ENCODE measurements at regions not wholly inside any gene's neighbourhood (a gene's known extent, or its start where the extent isn't known, plus 50 kb on each side); places are given as distances from the start of the nearest gene placed in this dataset.

DNA sequence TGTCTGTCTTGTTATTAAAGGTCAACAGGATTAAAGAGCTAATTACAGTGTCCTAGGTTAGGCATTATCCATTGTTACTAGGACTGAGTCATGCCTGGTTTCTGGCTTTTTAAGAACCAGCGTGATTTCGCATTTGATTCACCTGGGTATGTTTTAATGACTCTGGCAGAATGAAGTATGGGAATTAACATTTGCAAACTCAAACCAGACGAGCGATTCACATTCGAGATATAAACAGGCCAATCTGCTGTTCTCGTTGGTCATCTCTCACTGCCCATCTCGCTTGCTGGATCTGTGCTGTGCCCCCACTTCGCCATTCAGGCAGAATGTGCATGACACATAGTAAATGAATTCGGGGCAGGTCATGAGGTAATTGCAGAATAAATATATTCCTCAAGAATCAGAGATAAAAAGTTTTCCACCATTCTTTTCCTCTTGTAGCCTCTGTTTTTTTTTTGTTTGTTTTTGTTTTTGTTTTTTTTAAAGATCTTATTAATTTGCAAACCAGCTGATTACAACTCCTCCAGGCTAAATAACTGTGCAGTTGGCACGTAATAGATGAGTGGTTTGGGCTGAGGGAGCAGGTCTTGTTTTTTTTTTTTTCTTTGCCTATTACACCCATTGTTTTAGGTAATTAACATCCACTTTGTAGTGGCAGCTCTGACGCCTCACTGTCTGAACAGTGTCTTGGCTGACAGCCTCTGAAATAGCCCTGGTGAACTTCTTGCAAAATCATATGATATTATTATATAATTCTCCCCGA lies 313.5 kb upstream of the MSX2 start:
- no peak overlapping the region for H3K4me3 ChIP-seq (ENCODE audit: low read depth, low read length)
- peaks cover 80% of the 10 kb centered on the region for H3K27me3 ChIP-seq (ENCODE audit: insufficient read depth, low read depth, severe bottlenecking)
- no peak overlapping the region for H3K27ac ChIP-seq
- no peak for DNase-seq
- H3K9me3 ChIP-seq (ENCODE audit: severe bottlenecking): no peaks in the 10 kb centered on the region
- TF ChIP-seq, protein P1, sequence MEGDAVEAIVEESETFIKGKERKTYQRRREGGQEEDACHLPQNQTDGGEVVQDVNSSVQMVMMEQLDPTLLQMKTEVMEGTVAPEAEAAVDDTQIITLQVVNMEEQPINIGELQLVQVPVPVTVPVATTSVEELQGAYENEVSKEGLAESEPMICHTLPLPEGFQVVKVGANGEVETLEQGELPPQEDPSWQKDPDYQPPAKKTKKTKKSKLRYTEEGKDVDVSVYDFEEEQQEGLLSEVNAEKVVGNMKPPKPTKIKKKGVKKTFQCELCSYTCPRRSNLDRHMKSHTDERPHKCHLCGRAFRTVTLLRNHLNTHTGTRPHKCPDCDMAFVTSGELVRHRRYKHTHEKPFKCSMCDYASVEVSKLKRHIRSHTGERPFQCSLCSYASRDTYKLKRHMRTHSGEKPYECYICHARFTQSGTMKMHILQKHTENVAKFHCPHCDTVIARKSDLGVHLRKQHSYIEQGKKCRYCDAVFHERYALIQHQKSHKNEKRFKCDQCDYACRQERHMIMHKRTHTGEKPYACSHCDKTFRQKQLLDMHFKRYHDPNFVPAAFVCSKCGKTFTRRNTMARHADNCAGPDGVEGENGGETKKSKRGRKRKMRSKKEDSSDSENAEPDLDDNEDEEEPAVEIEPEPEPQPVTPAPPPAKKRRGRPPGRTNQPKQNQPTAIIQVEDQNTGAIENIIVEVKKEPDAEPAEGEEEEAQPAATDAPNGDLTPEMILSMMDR (IDR thresholded peaks at IDR 0.05; ENCODE audit: low read depth, low read length): no peak
- H3K36me3 ChIP-seq: no peaks in the 10 kb centered on the region

DNA sequence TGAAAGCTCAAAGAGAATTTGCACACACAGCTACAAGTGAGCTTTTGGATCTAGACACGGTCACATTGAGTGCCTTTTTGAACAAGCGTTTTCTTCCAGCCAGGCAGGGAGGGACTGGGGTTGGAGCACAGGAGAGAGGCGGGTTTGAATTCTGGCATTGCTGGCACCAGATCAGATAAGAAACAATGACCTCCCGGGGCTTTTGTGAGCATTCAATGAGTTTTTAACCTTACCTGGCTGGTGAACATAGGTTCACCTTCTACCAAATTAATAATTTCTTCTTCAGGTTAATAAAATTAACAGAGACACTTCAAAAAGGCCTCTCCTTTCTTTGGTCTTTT lies 312.9 kb upstream of the MSX2 start:
- Histone ChIP-seq H3K9me3 (ENCODE audit: severe bottlenecking) (no peaks in the 10 kb centered on the region), H3K27ac (no peak overlapping the region), H3K4me3 (ENCODE audit: low read depth, low read length) (no peak overlapping the region), H3K36me3 (no peaks in the 10 kb centered on the region), H3K27me3 (ENCODE audit: insufficient read depth, low read depth, severe bottlenecking) (peaks cover 80% of the 10 kb centered on the region)
- TF ChIP-seq, protein P1 (IDR thresholded peaks at IDR 0.05; ENCODE audit: low read depth, low read length): no peak
- DNase-seq: no peak

DNA sequence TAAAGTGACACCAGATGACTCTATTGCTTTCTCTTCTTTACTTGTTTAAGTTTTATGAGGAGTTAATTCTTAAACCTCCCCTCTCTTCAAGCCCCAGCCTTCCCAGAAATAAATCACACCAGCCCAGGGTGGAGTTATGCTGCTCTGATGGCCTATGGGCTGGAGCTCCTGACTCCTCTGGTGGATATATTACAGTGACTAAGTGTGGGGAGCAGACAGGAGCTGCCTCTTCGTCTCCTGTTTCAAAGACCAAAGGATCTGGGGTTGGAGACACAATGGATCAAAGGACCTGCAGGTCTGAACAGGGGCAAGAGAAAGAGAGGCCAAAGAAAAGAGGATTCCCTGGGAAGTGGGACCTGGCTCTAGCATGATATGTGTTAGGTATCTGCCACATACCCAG lies 312.0 kb upstream of the MSX2 start:
- Histone ChIP-seq H3K27ac (no peak overlapping the region), H3K27me3 (ENCODE audit: insufficient read depth, low read depth, severe bottlenecking) (peaks cover 77% of the 10 kb centered on the region), H3K4me3 (ENCODE audit: low read depth, low read length) (no peak overlapping the region), H3K36me3 (no peaks in the 10 kb centered on the region), H3K9me3 (ENCODE audit: severe bottlenecking) (no peaks in the 10 kb centered on the region)
- no peak for DNase-seq
- TF ChIP-seq, protein P1 (IDR thresholded peaks at IDR 0.05; ENCODE audit: low read depth, low read length): no peak

DNA sequence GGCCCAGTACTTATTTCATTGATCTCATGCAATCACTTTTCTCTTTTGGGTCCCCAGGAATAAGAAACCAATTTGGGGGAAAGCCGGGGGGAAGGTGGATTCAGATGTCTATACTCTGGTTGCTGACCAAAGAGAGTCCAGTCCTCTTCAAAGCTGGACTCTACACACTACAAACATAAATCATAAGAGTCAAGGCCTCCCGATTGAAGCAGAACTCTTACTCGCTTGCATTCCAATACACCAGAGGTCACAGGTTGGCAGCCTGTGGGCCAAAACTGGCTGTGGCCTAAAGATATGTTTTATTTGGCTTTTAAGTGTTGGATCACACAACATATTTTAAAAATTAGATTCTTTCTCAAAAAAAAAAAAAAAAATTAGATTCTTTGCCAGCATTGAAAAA lies 311.4 kb upstream of the MSX2 start:
- Histone ChIP-seq H3K36me3 (no peaks in the 10 kb centered on the region), H3K27me3 (ENCODE audit: insufficient read depth, low read depth, severe bottlenecking) (peaks cover 79% of the 10 kb centered on the region), H3K9me3 (ENCODE audit: severe bottlenecking) (no peaks in the 10 kb centered on the region), H3K4me3 (ENCODE audit: low read depth, low read length) (no peak overlapping the region), H3K27ac (no peak overlapping the region)
- DNase-seq: no peak
- TF ChIP-seq, protein P1 (IDR thresholded peaks at IDR 0.05; ENCODE audit: low read depth, low read length): no peak

DNA sequence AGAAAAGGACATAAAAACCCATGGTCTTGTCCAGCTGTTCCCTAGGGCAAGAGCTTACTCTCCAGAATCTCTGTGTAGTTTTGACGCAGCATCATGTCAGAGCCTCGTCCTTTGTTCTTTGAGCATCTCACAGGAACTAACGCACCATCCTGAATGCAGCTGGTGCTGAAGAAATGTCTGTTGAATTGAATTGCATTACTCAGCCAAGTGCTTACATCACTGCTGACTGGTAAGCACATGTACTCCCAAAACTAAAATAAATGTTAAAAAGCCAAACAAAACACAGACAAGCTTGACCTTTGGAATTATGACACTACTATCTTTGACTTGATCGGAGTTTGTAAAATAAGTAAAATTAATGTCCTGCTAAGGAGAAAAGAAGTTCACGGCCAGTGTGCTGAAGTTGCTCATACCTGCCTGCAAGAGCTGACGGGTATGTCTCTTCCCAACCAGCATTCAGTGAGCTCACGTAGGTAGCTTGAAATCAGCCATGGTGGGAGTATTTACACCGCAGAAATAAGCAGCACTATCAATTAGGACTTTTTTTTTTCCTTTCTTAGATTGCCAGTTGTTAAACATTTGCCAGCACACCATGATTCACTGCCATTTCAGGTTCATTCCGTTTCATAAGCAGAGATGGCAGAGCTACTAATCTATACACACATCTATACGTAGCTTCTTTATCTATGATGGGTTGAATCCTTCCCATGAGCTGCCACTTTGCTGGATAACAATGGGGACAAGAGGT lies 310.6 kb upstream of the MSX2 start:
- Histone ChIP-seq H3K36me3 (no peaks in the 10 kb centered on the region), H3K9me3 (ENCODE audit: severe bottlenecking) (no peaks in the 10 kb centered on the region), H3K27me3 (ENCODE audit: insufficient read depth, low read depth, severe bottlenecking) (peaks cover 77% of the 10 kb centered on the region), H3K27ac (no peak overlapping the region), H3K4me3 (ENCODE audit: low read depth, low read length) (no peak overlapping the region)
- TF ChIP-seq, protein P1 (IDR thresholded peaks at IDR 0.05; ENCODE audit: low read depth, low read length): no peak
- DNase-seq: no peak
